ENCODE measurements at regions not wholly inside any gene's neighbourhood (a gene's known extent, or its start where the extent isn't known, plus 50 kb on each side); places are given as distances from the start of the nearest gene placed in this dataset.
"Not testable (repeated sequence)": the region's sequence is repeated elsewhere in the genome, so short reads cannot be mapped to it uniquely, and the experiment has no call there.

- DNase-seq = not testable (repeated sequence)
These were observed 281.9 kb downstream of the GOLGA6L6 start for GRCh38 chr15:20259559-20260190.

- DNase-seq = not testable (repeated sequence)
These were observed 285.2 kb downstream of the GOLGA6L6 start for GRCh38 chr15:20256394-20256793.

GRCh38 chr15:20255641-20256040 is 286.0 kb downstream of the GOLGA6L6 start:
- not testable (repeated sequence) for DNase-seq

- DNase-seq = not testable (repeated sequence)
These were observed 288.5 kb downstream of the GOLGA6L6 start for GRCh38 chr15:20253047-20253615.

GRCh38 chr15:20252040-20252439 is 289.6 kb downstream of the GOLGA6L6 start:
- not testable (repeated sequence) for DNase-seq

- not testable (repeated sequence) for DNase-seq
These were observed 290.2 kb downstream of the GOLGA6L6 start for GRCh38 chr15:20251214-20252005.

- DNase-seq = not testable (repeated sequence)
These were observed 291.4 kb downstream of the GOLGA6L6 start for GRCh38 chr15:20250206-20250605.

GRCh38 chr15:20249677-20249970 is 292.0 kb downstream of the GOLGA6L6 start:
- DNase-seq = not testable (repeated sequence)

GRCh38 chr15:20248434-20248833 is 293.2 kb downstream of the GOLGA6L6 start:
- not testable (repeated sequence) for DNase-seq

GRCh38 chr15:20247137-20247536 is 294.5 kb downstream of the GOLGA6L6 start:
- DNase-seq = not testable (repeated sequence)

GRCh38 chr15:20246624-20247023 is 295.0 kb downstream of the GOLGA6L6 start:
- DNase-seq = not testable (repeated sequence)

GRCh38 chr15:20245856-20246255 is 295.7 kb downstream of the GOLGA6L6 start:
- not testable (repeated sequence) for DNase-seq

GRCh38 chr15:20244792-20245191 is 296.8 kb downstream of the GOLGA6L6 start:
- DNase-seq = not testable (repeated sequence)

GRCh38 chr15:20243486-20244240 is 297.9 kb downstream of the GOLGA6L6 start:
- DNase-seq = not testable (repeated sequence)

GRCh38 chr15:20240366-20240917 is 301.2 kb downstream of the GOLGA6L6 start:
- DNase-seq = not testable (repeated sequence)

- DNase-seq = not testable (repeated sequence)
These were observed 302.4 kb downstream of the GOLGA6L6 start for GRCh38 chr15:20239186-20239585.

- DNase-seq = not testable (repeated sequence)
These were observed 304.2 kb downstream of the GOLGA6L6 start for GRCh38 chr15:20237256-20238020.

- DNase-seq = not testable (repeated sequence)
These were observed 305.9 kb downstream of the GOLGA6L6 start for GRCh38 chr15:20235728-20236127.

- DNase-seq = not testable (repeated sequence)
These were observed 307.5 kb downstream of the GOLGA6L6 start for GRCh38 chr15:20234006-20234540.

GRCh38 chr15:20232457-20232856 is 309.1 kb downstream of the GOLGA6L6 start:
- DNase-seq = not testable (repeated sequence)

- not testable (repeated sequence) for DNase-seq
These were observed 310.9 kb downstream of the GOLGA6L6 start for GRCh38 chr15:20230656-20231055.

GRCh38 chr15:20228791-20229190 is 312.8 kb downstream of the GOLGA6L6 start:
- DNase-seq = not testable (repeated sequence)

All from activated CD4-positive, alpha-beta T cell treated with anti-CD3 and anti-CD28 coated beads for 48 hours (primary cell).